Endometrium (tissue), 2 donors: ENCODE measurements at regions not wholly inside any gene's neighbourhood (a gene's known extent, or its start where the extent isn't known, plus 50 kb on each side); places are given as distances from the start of the nearest gene placed in this dataset.

Source experiments
- FAIRE-seq: peaks from 2 replicates; lab custom pipeline; 2012; peaks lifted over from hg19 to GRCh38; lab: Jason Lieb, UNC
- donor health status: control.
- donor health status: control.

DNA sequence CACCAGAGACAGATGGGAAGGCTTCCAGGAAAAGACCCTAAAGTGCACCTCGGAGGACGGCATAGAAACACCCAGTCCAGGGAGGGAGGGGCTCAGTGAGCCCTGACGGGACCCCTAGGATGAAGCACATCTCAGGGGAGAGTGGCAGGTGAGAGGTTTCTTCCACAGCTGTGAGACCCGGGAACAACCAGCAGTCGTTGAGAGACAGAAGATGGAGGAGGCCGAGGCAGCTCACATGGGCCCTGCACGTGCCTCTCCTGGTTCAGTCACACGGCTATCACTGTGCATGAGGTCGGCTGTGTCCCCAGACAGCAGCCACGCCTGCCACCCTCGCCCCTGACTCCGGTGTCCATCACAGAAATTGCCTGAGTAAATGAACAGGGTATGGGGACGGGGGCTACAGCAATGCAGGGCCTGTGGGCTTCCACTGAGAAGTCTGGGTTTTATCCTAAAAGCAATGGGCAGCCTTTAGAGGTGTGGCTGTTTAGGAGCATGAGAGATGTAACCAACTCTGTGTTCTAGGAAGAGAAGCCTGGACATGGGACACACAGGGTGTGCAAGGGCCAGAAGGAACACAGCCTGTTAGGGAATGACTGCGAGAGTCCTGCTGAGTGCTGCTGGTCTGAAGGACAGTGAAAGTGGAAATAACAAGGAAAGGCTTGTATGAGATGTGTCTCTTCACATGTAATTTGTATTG is 102.0 kb downstream of the TMEM18 start:
- FAIRE-seq = no peak

DNA sequence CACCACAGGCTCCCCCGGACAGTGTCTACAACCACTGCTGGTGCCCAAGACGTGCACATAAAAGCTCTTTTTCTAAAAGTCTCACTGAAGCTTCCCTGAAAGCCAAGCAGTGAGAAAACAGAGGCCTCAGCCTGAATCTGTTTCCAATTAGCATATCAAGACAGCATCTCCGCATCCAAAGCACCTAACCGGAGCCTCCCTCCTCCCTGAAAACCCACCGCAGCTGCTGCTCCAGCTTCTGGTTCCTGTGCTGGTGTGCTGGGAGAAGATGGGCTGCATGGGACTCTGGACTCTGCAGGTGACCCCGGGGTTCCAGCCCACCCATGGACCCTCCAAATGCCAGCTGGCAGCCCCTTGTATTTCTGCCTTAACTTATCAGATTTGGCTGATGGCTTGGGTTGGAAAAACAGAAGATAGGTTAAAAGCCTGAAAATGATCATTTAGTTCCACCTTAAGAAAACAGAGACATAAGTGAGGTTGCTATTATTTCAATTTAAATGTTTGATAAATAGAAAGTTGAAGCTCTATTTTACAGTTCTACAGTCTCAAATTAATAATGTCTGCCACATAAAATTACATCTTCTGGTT is 103.3 kb downstream of the TMEM18 start:
- FAIRE-seq = no peak

DNA sequence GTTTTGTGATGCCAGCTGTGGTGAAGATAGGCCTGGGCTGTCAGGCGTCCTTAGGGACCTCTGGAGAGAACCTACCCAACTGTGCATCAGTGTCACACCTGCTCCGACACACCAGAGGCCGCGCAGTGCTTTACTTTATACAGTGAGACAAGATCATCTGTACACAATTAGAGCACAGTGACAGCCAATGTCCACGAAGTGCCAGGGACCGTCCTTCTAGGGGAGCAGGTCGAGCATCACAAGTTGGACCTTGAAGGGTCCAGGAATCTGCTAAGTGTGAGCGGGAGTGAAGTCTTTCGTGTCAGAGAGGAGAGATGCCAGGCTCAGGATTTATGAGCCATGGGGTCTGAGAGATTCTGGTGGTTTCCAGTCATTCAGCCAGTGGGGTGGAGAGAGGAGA is 104.2 kb downstream of the TMEM18 start:
- no peak for FAIRE-seq

DNA sequence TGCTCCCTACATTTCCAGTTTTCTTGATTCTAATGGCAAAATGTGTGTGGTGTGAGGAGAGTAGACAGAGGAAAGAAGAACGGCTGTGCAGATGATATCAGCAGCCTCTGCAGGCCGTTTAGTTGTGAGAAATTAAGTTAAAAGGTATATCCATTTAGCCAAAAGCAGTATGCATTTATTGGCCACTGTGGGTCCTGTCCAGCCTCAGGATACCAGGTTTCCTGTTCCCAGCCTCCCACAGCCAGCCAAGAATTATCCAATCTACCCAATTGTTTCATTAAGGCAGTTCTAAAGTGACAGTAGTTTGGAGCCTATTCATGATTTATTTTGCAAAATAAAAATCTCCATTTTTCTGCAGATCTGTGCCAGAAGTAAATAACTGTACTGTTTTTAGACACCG is 107.5 kb downstream of the TMEM18 start:
- FAIRE-seq = no peak

DNA sequence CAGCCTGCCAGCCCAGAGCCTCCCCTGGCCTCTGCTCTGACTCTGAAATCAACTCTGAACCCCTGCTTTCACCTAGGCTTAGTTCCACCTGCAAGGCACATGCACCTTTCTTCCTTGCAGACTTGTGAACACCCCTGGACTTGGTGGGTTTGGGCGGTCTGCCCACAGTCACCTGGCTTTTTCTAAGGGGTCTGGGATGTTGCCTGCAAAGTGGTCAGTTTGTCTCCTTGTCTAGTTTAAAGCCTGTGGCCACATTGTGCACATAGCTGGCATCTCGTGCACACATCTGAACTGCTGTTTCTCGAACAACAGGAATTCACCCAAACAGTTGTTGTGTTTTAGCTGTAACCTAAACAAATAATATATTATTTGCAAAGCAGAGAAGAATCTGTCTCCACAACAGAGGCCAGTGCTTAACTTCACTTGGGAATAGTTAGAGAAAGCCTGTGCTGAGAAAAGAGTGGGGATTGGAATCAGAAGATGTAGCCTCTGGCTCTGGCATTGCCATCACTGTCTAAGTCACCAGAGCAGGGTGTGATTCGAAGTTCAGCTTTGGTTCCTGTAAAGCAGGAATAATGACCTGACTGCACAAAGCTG is 108.5 kb downstream of the TMEM18 start:
- FAIRE-seq = no peak

DNA sequence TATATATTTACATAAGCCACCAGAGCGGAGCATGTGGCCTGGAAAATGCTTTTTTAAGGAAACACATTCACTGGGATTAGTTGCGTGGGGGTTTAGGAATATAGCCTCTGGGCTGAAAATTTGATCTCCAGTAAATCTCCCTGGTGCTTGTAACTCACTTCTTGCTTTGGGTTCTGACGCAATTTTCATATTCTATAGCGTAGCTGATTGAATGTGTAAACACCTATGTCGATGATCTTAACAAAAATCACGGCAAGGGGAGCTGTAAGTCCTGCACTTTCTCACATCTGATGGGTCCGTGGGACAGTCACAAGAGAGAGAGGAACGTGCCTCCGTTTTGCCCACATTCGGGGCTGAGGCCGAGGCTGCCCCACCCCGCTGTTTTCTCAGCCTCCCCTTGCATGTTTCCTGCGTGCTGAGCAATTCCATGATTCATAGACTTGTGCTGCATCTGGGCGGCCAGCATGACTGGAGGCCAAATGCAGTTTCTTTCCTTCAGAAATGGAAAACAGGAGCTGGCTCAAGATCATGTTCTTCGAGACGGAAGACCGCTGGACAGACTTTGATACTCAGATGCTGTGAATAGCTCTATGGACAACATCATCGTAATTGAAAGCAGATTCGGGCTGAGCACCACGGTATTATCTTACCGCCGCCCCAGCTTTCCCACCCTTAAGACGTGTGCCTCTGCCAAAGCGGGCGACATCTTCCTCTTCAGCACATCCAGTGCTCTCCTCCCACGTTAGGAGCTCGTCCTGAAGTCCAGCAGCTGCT is 109.2 kb downstream of the TMEM18 start:
- FAIRE-seq = no peak

DNA sequence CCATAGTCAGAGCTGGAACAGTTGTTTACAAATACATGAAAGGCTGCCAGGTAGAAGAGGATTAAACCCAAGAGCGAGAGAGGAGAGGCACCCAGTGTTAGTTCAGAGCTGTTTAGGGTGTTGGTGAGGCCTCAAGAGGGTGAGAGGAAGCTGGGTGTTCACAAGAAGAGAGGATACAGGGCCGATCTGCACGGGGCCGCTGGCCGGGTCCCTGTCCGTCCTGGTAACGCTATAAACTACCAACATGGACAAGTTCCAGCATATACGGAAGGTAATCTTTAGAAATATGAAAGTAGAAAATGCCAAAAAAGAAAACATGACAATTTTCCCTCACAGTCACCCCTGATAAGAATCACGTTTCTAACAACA is 109.7 kb downstream of the TMEM18 start:
- FAIRE-seq = no peak

DNA sequence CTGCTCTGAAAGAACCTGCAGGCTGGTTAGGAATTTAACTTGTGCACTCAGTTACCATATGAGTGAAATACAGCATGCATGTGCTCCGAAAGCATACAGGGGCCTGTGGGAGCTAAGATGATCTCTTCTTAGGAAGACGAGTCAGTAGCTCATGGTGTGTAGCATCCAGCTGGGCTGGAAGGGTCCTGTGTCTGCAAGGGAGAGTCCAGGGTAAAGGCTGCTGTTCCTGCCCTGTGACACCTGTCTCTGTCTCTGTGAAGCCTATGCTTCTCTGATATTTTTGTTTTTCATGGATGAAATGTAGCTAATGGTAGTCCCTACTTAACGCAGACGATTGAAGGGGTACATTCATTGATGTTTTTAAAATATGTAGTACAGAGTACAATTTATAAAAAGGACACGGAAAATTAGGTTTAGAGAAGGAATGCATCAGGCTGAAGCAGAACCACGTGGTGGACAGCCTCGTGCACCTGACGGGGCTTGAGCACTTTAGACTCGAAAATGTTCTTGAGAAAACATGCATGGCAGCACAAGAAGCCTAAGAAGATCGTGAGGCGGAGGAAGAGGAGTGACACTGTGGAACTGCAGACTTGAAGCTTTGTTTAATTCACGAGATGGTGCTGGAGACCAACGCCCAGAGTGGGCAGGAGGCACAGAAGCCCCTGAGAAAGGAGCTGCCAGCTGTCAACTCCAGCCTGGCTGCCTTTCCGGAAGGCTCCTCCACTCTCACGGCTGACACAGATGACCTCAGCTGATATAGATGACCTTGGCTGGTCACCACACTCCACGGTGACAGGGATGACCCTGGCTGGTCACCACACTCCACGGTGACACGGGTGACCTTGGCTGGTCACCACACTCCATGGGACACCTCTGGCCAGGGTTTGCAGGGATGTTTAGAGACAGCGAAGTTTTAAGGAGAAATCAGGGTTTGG is 110.6 kb downstream of the TMEM18 start:
- FAIRE-seq = no peak

DNA sequence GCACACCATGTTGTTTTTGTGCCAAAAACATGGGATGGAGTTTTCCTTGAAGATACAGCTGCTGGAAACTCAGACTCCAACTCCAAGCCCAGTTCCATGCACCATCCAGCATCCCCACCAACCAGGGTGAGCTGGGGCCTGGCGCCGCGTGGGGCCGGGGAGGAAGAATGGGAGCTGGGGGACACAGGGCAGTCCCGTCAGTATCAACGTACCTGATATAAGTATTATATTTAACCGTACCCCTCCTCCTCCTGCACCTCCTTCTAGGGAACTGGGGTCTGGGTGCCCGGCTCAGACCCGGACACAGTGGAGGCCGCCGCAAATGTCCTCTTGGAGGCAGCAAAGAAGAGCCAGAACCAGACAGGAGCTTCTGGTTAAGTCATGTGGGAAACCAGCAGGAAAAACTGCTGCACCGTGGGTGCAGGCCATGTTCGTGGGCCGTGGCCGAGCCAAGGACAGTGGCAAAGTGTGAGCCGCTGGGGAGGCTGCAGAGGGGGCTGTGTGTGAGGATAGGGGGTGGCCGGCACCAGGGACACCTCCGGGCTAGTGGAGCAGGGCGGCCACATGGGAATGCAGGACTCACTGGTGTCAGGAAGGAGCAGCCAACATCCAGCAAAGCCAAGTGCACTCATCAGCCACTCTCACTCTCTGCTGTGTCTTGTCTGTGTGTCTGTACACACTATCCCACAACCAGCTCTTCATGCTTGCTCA is 112.6 kb downstream of the TMEM18 start:
- no peak for FAIRE-seq

DNA sequence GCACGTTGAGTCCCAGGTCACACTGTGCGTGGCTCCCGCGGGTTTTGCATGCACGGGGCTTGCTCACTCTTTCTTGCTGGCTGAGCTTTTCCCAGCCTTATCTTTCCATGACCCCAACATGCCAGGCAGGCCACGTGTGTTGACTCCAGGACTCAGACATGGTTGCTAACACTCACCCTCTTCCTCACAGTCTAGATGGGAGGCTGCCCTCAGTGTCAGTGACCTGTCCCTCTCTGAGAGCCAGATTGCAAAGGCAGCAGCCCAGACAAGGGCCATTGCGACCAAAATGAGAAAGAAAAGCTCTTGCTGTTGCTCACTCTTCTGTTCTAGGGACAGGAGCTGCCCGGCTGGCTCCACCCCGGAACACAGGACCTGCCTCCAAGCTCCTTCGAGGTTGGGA is 113.7 kb downstream of the TMEM18 start:
- no peak for FAIRE-seq

DNA sequence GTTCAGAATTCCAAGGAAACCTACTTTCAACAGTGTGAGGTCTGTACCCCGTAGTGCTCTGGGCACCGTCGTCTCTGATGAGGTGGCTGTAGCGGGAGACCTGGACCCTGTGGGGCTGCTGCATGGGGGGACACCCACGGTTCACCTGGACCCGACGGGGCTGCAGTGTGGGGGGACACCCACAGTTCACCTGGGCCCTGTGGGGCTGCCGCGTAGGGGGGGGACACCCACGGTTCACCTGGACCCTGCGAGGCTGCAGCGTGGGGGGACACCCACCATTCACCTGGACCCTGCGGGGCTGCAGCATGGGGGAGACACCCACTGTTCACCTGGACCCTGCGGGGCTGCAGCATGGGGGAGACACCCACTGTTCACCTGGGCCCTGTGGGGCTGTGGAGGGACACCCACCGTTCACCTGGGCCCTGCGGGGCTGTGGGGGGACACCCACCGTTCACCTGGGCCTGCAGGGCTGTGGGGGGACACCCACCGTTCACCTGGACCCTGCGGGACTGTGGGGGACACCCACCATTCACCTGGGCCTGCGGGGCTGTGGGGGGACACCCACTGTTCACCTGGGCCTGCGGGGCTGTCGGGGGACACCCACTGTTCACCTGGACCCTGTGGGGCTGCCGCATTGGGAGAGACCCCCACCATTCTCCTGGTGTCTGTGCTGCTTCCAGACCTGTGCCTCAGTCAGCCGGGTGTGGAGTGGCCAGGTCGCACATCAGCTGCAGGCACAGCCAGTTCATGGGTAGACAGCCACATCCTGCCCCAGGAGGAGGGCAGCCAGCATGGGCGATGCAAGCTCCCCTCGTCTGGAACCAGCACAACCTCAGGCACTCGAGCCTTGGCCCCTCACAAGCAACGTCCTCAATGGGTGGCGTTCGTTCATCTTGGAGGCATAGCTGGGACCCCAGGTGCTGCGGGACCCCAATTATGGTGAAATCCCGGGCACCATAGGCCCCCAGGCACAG is 114.5 kb downstream of the TMEM18 start:
- no peak for FAIRE-seq

DNA sequence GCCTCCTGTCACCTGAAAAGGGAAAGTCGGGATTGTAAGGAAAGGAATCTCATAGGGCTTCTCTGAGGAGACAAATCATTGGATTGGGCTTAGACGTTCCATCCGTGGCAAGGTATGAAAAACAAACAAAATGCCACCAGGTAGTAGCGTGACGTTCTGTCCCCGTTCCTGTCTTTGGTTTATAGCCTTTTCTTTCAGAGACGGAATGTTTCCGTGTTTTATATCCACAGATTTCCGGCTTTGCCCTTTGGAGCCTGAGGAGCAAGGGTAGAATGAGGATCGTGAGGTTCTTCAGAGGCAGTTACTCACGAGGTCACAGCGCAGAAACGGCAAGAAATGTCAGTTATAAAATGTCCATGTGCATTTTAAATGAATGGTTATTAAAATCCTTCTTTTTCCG is 118.3 kb downstream of the TMEM18 start:
- FAIRE-seq = no peak

DNA sequence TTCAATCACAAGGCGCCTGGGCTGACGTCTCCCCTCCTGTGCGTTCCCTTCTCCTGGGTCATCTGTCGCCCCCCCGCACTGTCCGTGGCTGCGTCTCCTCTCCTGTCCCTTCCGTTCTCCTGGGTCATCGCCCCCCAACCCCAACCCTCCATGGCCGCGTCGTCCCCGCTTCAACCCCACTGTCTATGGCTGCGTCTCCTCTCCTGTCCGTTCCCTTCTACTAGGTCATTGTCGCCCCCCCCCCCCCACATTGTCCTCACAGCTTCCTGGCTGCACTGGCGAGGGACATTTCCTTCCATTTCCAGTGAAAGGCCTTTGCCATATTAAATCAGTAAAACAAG is 118.9 kb downstream of the TMEM18 start:
- FAIRE-seq = no peak

DNA sequence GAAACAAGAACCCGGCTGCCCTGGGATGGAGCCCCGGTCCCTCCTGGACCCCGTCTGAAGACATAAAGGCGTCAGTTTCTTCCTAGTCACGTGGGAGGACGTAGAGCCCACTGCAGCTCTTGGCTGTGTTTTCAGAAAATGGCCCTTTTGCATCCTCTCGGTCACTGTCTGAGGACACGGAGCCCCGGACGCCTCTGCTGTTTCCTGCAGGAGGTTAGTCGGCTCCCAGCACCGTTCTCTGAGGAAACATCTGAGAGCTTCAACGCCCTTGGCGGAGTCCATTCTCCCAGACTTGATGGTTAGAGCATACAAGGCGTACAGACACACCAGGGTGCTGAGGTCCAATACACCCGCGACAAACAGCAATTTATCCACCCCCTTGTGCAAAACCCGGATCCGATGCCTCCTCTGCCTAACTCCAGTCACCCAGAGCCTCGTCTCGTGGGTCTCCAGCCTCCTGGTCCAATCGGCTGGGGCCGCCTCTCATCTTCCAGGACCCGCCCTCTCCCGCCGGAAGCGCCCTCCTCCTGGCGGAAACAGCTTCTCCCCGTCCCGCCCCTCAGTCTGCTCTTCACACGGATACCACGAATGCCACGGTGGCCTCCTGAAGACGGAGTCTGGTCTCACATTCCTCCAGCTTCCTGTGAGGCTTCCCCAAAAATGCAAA is 119.4 kb downstream of the TMEM18 start:
- FAIRE-seq = no peak

DNA sequence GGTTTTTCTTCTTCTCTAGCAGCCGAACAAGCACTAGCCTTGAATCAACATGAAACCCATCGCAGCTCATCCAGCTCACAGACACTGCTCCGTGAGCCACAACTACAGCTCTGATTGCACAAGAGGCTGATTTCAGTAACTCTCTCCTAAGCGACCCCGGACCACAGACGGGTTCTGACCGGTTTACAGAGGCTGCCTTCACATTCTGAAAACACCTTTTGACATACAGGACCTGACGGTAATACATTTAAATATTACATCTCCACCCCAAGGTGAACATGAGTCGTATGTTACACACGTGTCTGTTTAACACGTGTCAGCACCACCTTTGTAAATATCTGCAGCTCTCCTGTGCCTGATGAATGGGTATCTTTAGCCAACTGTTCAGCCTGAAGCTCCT is 120.7 kb downstream of the TMEM18 start:
- no peak for FAIRE-seq

DNA sequence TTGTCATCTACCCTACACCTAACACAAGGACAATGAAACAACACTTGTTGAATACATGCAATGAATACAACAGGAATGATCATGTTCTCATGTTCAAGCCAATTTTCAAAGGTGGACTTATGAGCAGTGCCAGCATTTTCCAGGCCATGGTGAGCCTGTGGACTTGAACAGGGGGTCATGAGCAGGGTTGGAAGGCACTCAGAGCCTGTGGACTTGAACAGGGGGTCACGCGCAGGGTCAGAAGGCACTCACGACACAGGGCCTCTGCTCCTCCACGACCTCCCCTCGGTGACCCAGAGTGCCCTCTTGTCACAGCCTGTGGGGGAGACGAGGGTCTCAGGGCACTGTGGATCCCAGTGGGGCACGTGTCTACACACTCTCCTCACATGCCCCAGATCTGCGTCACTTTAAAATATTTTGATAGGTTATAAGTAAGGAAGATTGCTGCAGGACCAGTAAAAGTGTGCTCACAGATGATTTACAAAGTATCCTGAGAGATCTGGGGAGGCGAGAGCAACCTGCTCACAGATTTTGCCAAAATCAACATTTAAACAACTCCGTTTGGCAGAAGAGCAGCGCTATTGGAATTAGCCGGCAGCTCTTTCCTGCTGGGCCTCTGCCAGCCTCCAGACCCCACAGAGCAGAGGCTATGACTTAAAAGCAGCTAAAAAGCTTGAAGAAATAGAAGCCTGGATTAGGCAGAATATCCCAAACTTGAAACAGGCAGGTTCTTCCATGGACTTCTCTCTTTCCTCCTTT is 121.9 kb downstream of the TMEM18 start:
- no peak for FAIRE-seq

DNA sequence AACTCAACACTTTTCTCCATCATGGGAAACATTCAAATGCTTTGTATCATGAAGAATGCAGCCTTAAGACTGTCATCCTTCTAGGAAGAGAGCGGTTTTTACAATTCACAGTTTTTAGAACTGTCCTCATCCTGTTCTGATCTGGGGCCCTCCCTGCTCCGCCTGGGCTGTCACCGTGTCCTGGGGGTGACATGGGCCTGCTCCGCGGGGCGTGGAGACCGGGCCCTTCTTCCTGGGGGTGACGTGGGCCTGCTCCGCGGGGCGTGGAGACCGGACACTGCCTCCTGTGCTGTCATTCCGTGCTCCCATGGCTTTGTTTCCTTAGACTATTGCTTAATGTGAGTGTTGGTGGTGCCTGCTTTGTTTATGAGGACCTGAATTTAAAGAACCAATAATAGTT is 122.8 kb downstream of the TMEM18 start:
- no peak for FAIRE-seq

DNA sequence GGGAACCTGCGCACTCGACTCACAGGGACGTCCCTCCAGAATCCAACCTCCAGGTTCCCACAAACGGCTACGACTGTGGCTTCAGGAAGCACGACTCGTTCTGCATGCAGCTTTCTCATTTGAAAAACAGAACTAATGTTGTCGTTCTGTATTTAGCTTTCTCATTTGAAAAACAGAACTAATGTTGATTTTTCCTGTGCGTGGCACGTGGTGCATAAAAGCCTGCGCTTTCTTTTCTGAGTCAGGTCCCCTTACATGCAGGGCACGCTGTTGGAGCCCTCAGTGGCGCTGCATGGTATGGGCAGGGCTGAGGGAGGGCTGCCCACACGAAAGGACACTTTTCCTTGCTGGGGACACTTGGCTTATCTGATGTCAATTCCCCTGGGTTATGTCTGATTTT is 124.3 kb downstream of the TMEM18 start:
- FAIRE-seq = no peak

DNA sequence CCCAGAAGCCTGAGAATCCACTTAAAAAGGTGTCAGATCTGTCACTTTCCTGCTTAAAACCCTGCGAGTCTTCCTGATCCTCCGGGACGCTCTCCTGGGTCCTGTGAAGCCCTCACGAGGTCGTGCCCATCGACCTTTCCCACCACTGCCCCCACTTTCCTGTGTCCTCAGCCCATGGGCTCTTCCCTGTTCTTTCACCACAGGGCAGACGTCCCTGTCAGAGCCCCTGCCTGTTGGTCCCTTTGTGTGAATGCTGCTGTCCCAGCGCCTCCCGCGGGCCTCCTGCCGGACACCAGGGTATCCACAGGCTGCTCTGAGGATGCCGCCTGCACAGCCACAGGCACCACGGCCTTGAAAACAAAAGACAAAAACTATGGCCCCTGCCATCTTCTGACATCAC is 125.6 kb downstream of the TMEM18 start:
- no peak for FAIRE-seq
